ENCODE measurements at regions not wholly inside any gene's neighbourhood (a gene's known extent, or its start where the extent isn't known, plus 50 kb on each side); places are given as distances from the start of the nearest gene placed in this dataset.

GRCh38 chr2:6025391-6025790 is 333.2 kb downstream of the SOX11 start:
- no TSS peak for BruUV-seq (replicated peaks)
- no peak overlapping the region for H3K9ac ChIP-seq (ENCODE audit: low read length)
- no peaks in the 10 kb centered on the region for H4K20me1 ChIP-seq (ENCODE audit: low read length)
- no peak overlapping the region for H3K4me3 ChIP-seq (ENCODE audit: low read length)
- no peaks in the 10 kb centered on the region for H3K27me3 ChIP-seq (ENCODE audit: low read length)
- no peak overlapping the region for H3K27ac ChIP-seq (ENCODE audit: low read length)
- H3K9me3 ChIP-seq (ENCODE audit: low read length), result no peaks in the 10 kb centered on the region
- H2AFZ ChIP-seq (ENCODE audit: low read length), result no peak overlapping the region
- CTCF ChIA-PET, result no interaction called here
- H3K36me3 ChIP-seq (ENCODE audit: low read depth, low read length), result no peaks in the 10 kb centered on the region
- DNase-seq (no peak), ATAC-seq (no peak)
- intact Hi-C loops (cut with micrococcal nuclease), result no loop called here
- TF ChIP-seq CTCF (conservative IDR thresholded peaks at IDR 0.05; ENCODE audit: low read depth, low read length) (no peak), EZH2phosphoT487 (IDR thresholded peaks at IDR 0.05; ENCODE audit: borderline replicate concordance, low read length) (no peak), EZH2 (IDR thresholded peaks at IDR 0.05; ENCODE audit: low read length, unreplicated experiment) (no peak)
- H3F3A ChIP-seq (ENCODE audit: low read length, unreplicated experiment), result no peaks in the 10 kb centered on the region
- H3K9me2 ChIP-seq (replicated peaks; ENCODE audit: low read length), result no peaks in the 10 kb centered on the region
- H3K79me2 ChIP-seq (ENCODE audit: low read length), result no peaks in the 10 kb centered on the region
- H3K4me2 ChIP-seq (ENCODE audit: low read length), result no peak overlapping the region
- POLR2A ChIA-PET (ENCODE audit: unreplicated experiment), result no interaction called here
- no peaks in the 10 kb centered on the region for H3K4me1 ChIP-seq (ENCODE audit: insufficient read depth, low read length)

- POLR2A ChIA-PET (ENCODE audit: unreplicated experiment), result no interaction called here
- Histone ChIP-seq H4K20me1 (ENCODE audit: low read length) (no peaks in the 10 kb centered on the region), H3K4me3 (ENCODE audit: low read length) (no peak overlapping the region), H3K36me3 (ENCODE audit: low read depth, low read length) (no peaks in the 10 kb centered on the region), H3K27me3 (ENCODE audit: low read length) (no peaks in the 10 kb centered on the region), H3K9me2 (replicated peaks; ENCODE audit: low read length) (no peaks in the 10 kb centered on the region), H3K27ac (ENCODE audit: low read length) (no peak overlapping the region), H3K4me2 (ENCODE audit: low read length) (no peak overlapping the region), H3K9ac (ENCODE audit: low read length) (no peak overlapping the region), H3K9me3 (ENCODE audit: low read length) (no peaks in the 10 kb centered on the region), H3K79me2 (ENCODE audit: low read length) (no peaks in the 10 kb centered on the region), H3K4me1 (ENCODE audit: insufficient read depth, low read length) (no peaks in the 10 kb centered on the region), H3F3A (ENCODE audit: low read length, unreplicated experiment) (no peaks in the 10 kb centered on the region), H2AFZ (ENCODE audit: low read length) (no peak overlapping the region)
- no TSS peak for BruUV-seq (replicated peaks)
- no peak for TF ChIP-seq EZH2 (IDR thresholded peaks at IDR 0.05; ENCODE audit: low read length, unreplicated experiment)
- TF ChIP-seq EZH2phosphoT487 (IDR thresholded peaks at IDR 0.05; ENCODE audit: borderline replicate concordance, low read length), result no peak
- no peak for TF ChIP-seq CTCF (conservative IDR thresholded peaks at IDR 0.05; ENCODE audit: low read depth, low read length)
- CTCF ChIA-PET, result no interaction called here
- intact Hi-C loops (cut with micrococcal nuclease), result no loop called here
- ATAC-seq (no peak), DNase-seq (no peak)
These were observed 334.9 kb downstream of the SOX11 start for GRCh38 chr2:6027066-6027465.

- DNase-seq, result no peak
- Histone ChIP-seq H4K20me1 (ENCODE audit: low read length) (no peaks in the 10 kb centered on the region), H3K79me2 (ENCODE audit: low read length) (no peaks in the 10 kb centered on the region), H3K9ac (ENCODE audit: low read length) (no peak overlapping the region), H3K27me3 (ENCODE audit: low read length) (no peaks in the 10 kb centered on the region), H3K4me3 (ENCODE audit: low read length) (no peak overlapping the region), H3K27ac (ENCODE audit: low read length) (no peak overlapping the region), H3K9me3 (ENCODE audit: low read length) (no peaks in the 10 kb centered on the region), H3K4me1 (ENCODE audit: insufficient read depth, low read length) (no peaks in the 10 kb centered on the region), H3K4me2 (ENCODE audit: low read length) (no peak overlapping the region), H3K9me2 (replicated peaks; ENCODE audit: low read length) (no peaks in the 10 kb centered on the region), H3K36me3 (ENCODE audit: low read depth, low read length) (no peaks in the 10 kb centered on the region), H3F3A (ENCODE audit: low read length, unreplicated experiment) (no peaks in the 10 kb centered on the region), H2AFZ (ENCODE audit: low read length) (no peak overlapping the region)
- ChIA-PET CTCF (no interaction called here), POLR2A (ENCODE audit: unreplicated experiment) (no interaction called here)
- BruUV-seq (replicated peaks), result no TSS peak
- ATAC-seq, result no peak
- intact Hi-C loops (cut with micrococcal nuclease), result no loop called here
- TF ChIP-seq CTCF (conservative IDR thresholded peaks at IDR 0.05; ENCODE audit: low read depth, low read length) (no peak), EZH2phosphoT487 (IDR thresholded peaks at IDR 0.05; ENCODE audit: borderline replicate concordance, low read length) (no peak), EZH2 (IDR thresholded peaks at IDR 0.05; ENCODE audit: low read length, unreplicated experiment) (no peak)
These were observed 339.1 kb downstream of the SOX11 start for GRCh38 chr2:6031200-6031867.
